Adipocyte (in vitro differentiated cells): ENCODE measurements at regions not wholly inside any gene's neighbourhood (a gene's known extent, or its start where the extent isn't known, plus 50 kb on each side); places are given as distances from the start of the nearest gene placed in this dataset.

Source experiments
- DNase-seq: peaks from one replicate; pipeline ENCODE4 v3.0.0-alpha.2; 2015; ENCODE audit warnings: low read depth
- H3K27me3 ChIP-seq: replicated peaks from 2 replicates; pipeline ENCODE4 v1.7.0; 2013; ENCODE audit warnings: mild to moderate bottlenecking, low read length, moderate library complexity; ENCODE audit not compliant: control insufficient read depth, insufficient read depth
- H3K36me3 ChIP-seq: 2 replicates; pipeline ENCODE4 v1.7.0; 2013; ENCODE audit warnings: low read length, mild to moderate bottlenecking, moderate library complexity; ENCODE audit not compliant: control insufficient read depth, insufficient read depth, severe bottlenecking
- H3K4me1 ChIP-seq: 2 replicates; pipeline ENCODE4 v1.7.0; 2013; ENCODE audit warnings: mild to moderate bottlenecking, low read length, moderate library complexity; ENCODE audit not compliant: control insufficient read depth, insufficient read depth
- H3K4me3 ChIP-seq: 2 replicates; pipeline ENCODE4 v1.7.0; 2013; ENCODE audit warnings: mild to moderate bottlenecking, low read length, moderate library complexity
- H3K9ac ChIP-seq: 2 replicates; pipeline ENCODE4 v1.7.0; 2013; ENCODE audit warnings: mild to moderate bottlenecking, low read length, moderate library complexity
- H3K9me3 ChIP-seq: 2 replicates; pipeline ENCODE4 v1.7.0; 2013; ENCODE audit warnings: mild to moderate bottlenecking, low read length, moderate library complexity; ENCODE audit not compliant: control insufficient read depth

- Histone ChIP-seq H3K27me3 (no peaks in the 10 kb centered on the region), H3K9me3 (no peaks in the 10 kb centered on the region), H3K36me3 (peaks cover 24% of the 10 kb centered on the region), H3K9ac (no peak overlapping the region), H3K4me3 (no peak overlapping the region), H3K4me1 (peaks cover 12% of the 10 kb centered on the region)
- no peak for DNase-seq
These were observed 81.0 kb downstream of the NCOR2 start for GRCh38 chr12:124486346-124486963.

DNA sequence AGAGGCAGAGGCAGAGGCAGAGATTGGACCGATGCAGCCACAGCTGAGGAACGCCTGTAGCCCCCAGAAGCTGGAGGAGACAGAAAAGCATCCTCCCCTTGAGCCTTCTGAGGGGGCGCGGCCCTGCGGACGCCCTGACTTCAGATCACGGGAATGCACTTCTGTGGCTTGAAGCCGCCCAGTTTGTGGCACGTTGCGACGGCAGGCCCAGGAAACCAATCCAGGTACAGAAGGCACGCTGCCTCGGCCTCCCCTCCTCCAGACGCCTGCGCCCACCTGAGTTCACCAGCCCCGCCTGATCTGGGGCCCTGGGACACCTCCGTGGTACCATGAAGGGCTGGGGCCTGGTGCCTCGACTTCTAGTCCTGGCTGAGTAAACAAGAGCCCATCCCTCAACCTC is 82.0 kb downstream of the NCOR2 start:
- H3K9ac ChIP-seq: no peak overlapping the region
- no peaks in the 10 kb centered on the region for H3K9me3 ChIP-seq
- no peaks in the 10 kb centered on the region for H3K27me3 ChIP-seq
- peaks cover 25% of the 10 kb centered on the region for H3K36me3 ChIP-seq
- peaks cover 1% of the 10 kb centered on the region for H3K4me1 ChIP-seq
- no peak for DNase-seq
- H3K4me3 ChIP-seq: no peak overlapping the region

GRCh38 chr12:124484526-124484953 is 82.9 kb downstream of the NCOR2 start:
- H3K4me3 ChIP-seq: no peak overlapping the region
- no peak overlapping the region for H3K9ac ChIP-seq
- H3K27me3 ChIP-seq: no peaks in the 10 kb centered on the region
- H3K4me1 ChIP-seq: no peaks in the 10 kb centered on the region
- H3K36me3 ChIP-seq: peaks cover 25% of the 10 kb centered on the region
- DNase-seq: no peak
- H3K9me3 ChIP-seq: no peaks in the 10 kb centered on the region

GRCh38 chr12:124484067-124484466 is 83.3 kb downstream of the NCOR2 start:
- Histone ChIP-seq H3K36me3 (peaks cover 25% of the 10 kb centered on the region), H3K4me3 (no peak overlapping the region), H3K9ac (no peak overlapping the region), H3K27me3 (no peaks in the 10 kb centered on the region), H3K9me3 (no peaks in the 10 kb centered on the region), H3K4me1 (no peaks in the 10 kb centered on the region)
- no peak for DNase-seq

DNA sequence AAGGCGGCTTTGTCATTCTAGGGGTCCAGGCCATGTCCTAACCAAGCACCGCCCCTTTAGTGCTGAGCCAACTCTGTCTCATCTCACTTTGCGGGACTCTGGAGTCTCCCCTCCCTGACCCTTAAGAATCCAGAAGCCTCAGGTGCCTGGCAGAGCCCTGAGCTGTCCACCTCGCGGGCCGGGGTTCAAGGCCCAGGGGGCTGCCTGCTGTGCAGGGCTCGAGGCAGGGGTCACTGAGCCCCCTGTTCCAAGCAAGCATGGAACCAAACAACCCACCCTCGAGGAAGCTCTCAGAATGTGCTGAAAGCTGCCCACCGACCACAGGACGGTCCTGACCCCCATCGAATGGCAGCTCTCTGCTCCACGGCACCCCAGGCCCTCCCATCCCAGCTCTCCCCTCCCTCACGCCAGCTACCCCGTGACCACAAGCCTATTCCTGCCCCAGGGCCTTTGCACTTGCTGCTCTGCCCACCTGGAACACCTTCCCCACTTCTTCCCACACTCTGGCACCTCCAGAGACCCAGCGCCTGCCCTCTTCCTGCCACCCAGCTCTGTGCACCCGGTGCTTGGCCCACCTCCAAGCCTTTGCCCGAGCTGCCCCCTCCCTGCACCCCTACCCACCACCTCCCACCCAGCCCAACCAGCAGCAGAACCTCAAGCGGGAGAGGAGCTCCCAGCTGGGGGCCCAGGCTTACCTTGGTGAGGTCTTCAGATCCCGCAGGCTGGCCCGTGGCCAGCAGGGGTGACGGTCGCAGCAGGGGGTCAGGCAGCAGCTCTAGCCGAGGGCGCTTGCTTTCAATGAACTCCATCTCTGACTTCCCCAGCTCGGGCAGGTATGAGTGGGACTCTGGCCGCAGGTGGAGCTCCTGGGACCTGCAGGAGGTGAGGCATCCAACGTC is 84.3 kb downstream of the NCOR2 start:
- H3K4me3 ChIP-seq: no peak overlapping the region
- H3K9ac ChIP-seq: no peak overlapping the region
- H3K27me3 ChIP-seq: no peaks in the 10 kb centered on the region
- no peaks in the 10 kb centered on the region for H3K4me1 ChIP-seq
- H3K36me3 ChIP-seq: peaks cover 25% of the 10 kb centered on the region
- no peak for DNase-seq
- no peaks in the 10 kb centered on the region for H3K9me3 ChIP-seq

DNA sequence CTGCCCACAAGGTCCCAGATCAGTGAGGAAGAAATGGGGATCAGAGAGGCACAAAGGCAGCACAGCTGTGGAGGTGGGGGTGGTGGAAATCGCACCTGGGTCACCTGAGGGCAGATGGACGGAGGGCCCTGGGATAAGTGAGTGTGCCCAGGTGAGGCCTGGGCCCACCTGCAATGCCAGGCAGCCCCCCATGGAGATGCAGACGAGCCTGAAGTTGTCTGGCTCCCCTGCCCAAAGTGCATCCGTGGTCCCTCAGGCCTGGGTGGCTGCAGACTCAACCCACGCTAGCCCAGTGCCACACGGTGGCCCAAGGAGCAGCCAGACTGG is 84.9 kb downstream of the NCOR2 start:
- Histone ChIP-seq H3K36me3 (peaks cover 26% of the 10 kb centered on the region), H3K9ac (no peak overlapping the region), H3K4me3 (no peak overlapping the region), H3K9me3 (no peaks in the 10 kb centered on the region), H3K27me3 (no peaks in the 10 kb centered on the region), H3K4me1 (no peaks in the 10 kb centered on the region)
- no peak for DNase-seq

- no peaks in the 10 kb centered on the region for H3K9me3 ChIP-seq
- H3K4me3 ChIP-seq: no peak overlapping the region
- no peaks in the 10 kb centered on the region for H3K4me1 ChIP-seq
- DNase-seq: no peak
- peaks cover 30% of the 10 kb centered on the region for H3K36me3 ChIP-seq
- no peak overlapping the region for H3K9ac ChIP-seq
- H3K27me3 ChIP-seq: no peaks in the 10 kb centered on the region
These were observed 85.4 kb downstream of the NCOR2 start for GRCh38 chr12:124481772-124482566.

- Histone ChIP-seq H3K9me3 (no peaks in the 10 kb centered on the region), H3K4me1 (no peaks in the 10 kb centered on the region), H3K9ac (no peak overlapping the region), H3K27me3 (no peaks in the 10 kb centered on the region), H3K4me3 (no peak overlapping the region), H3K36me3 (peaks cover 36% of the 10 kb centered on the region)
- no peak for DNase-seq
These were observed 86.1 kb downstream of the NCOR2 start for GRCh38 chr12:124481257-124481750.

DNA sequence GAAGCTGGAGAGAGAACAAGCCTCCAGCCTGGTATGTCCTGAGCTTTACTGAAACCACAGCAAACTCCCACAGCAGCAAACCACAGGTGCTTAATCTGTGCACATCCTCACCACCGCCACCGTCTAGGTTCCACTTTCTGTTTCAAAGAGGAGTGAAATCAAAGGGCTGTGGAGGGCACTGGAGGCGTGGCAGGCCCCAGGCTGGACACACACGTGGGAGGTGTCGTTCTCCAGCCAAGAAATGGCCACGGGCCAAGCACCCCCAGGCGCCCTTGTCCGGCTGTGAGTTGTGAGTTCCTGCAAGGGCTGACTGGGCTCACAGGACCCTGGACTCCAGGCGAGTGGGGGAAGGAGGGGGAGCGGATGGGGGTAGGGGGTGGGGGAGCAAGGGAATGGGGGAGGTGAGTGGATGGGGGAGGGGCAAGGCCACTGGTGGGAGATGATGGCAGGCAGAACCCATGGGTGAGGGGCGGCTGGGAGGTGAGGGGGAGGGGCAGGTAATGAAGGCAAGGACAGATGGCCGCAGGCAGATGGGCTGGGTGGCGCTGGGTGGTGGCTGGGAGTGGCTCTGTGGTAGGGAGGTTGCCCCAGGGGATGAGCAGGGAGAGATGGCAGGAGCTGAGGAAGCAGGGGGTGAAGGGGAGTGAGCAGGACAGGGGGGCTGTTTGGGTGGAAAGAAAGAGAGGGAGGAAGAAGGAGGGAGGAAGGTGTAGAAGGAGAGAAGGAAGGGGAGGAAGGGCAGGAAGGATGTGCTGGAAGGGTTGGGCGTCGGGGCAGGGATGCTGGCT is 86.7 kb downstream of the NCOR2 start:
- peak; percentile 70 for DNase-seq
- Histone ChIP-seq H3K36me3 (peaks cover 43% of the 10 kb centered on the region), H3K27me3 (no peaks in the 10 kb centered on the region), H3K9ac (no peak overlapping the region), H3K4me3 (no peak overlapping the region), H3K9me3 (no peaks in the 10 kb centered on the region), H3K4me1 (no peaks in the 10 kb centered on the region)

- H3K36me3 ChIP-seq: peaks cover 44% of the 10 kb centered on the region
These were observed 87.5 kb downstream of the NCOR2 start for GRCh38 chr12:124479680-124480468.

More at GRCh38 chr12:124479680-124480468, 87.5 kb downstream of the NCOR2 start:
- no peak for DNase-seq
- Histone ChIP-seq H3K27me3 (no peaks in the 10 kb centered on the region), H3K9ac (no peak overlapping the region), H3K4me1 (no peaks in the 10 kb centered on the region), H3K9me3 (no peaks in the 10 kb centered on the region), H3K4me3 (no peak overlapping the region)
